GM10266 (cell line): ENCODE measurements at regions not wholly inside any gene's neighbourhood (a gene's known extent, or its start where the extent isn't known, plus 50 kb on each side); places are given as distances from the start of the nearest gene placed in this dataset.

Experiments used
- DNase-seq: peaks from one replicate; pipeline ENCODE4 v3.0.0; 2012; ENCODE audit errors: extremely low spot score
- TF ChIP-seq, protein P1 (sequence below): IDR thresholded peaks from 2 replicates; pipeline ENCODE4 v1.5.1; 2012; ENCODE audit warnings: mild to moderate bottlenecking, low read depth; ENCODE audit not compliant: control insufficient read depth, insufficient read depth; ENCODE audit errors: missing control alignments

DNA sequence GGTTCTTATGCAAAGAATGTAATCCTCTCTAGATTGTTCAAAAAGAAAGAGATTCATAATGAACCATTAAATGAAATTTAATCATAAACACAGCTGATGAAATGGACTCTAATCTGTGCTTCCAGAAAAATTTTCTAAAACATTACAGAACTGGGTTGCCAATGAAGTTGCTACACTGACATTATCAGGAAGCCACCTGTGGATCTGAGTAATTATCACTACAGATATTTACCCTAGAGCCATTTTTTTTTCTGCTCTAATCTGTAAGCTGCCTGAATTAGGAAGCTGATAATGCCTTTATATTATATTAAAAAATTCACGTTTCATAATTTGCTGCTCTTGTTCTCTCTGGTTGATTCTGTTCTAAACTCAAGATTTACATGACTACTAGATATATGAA, 380.1 kb downstream of the GRIA2 start:
- DNase-seq, result no peak
- TF ChIP-seq, protein P1, sequence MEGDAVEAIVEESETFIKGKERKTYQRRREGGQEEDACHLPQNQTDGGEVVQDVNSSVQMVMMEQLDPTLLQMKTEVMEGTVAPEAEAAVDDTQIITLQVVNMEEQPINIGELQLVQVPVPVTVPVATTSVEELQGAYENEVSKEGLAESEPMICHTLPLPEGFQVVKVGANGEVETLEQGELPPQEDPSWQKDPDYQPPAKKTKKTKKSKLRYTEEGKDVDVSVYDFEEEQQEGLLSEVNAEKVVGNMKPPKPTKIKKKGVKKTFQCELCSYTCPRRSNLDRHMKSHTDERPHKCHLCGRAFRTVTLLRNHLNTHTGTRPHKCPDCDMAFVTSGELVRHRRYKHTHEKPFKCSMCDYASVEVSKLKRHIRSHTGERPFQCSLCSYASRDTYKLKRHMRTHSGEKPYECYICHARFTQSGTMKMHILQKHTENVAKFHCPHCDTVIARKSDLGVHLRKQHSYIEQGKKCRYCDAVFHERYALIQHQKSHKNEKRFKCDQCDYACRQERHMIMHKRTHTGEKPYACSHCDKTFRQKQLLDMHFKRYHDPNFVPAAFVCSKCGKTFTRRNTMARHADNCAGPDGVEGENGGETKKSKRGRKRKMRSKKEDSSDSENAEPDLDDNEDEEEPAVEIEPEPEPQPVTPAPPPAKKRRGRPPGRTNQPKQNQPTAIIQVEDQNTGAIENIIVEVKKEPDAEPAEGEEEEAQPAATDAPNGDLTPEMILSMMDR, result no peak

DNA sequence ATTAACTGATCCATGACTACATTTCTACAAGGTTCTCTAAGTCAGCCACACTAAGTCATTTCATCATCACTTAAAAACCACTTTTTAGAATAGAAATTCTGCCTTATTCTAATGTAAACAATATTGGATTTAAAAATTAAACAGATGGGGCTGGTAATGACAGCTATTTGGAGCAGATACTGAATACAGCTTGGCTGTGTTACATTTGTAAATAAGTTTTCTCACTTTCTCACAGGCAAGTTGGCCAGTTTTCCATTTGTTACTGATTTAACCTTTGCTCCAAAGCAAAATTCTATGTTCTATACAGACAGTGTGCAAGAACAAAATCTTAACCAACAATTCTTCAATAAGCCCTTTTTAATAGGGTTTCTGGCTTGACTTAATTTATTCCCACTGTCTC, 370.7 kb downstream of the GRIA2 start:
- TF ChIP-seq, protein P1, result no peak
- no peak for DNase-seq

DNA sequence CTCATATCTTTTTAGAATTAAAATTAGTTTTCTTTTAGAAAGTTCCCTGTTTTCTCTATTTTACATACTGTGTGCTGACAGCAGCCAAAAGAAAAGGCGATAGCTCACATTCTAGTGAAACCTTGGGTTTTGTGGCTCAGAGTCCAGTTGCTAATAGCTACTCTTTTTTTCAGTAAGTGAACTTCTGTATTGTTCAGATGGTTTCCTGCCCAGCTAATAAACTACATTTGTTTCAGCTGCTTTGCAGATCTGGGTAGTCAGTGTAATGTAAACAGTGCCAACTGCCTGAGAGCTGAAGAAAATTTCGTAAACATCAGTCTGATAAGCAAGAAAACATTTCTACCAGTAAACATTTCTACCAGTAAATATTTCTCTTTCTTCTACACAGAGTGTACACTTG, 370.2 kb downstream of the GRIA2 start:
- TF ChIP-seq, protein P1, result no peak
- no peak for DNase-seq

DNA sequence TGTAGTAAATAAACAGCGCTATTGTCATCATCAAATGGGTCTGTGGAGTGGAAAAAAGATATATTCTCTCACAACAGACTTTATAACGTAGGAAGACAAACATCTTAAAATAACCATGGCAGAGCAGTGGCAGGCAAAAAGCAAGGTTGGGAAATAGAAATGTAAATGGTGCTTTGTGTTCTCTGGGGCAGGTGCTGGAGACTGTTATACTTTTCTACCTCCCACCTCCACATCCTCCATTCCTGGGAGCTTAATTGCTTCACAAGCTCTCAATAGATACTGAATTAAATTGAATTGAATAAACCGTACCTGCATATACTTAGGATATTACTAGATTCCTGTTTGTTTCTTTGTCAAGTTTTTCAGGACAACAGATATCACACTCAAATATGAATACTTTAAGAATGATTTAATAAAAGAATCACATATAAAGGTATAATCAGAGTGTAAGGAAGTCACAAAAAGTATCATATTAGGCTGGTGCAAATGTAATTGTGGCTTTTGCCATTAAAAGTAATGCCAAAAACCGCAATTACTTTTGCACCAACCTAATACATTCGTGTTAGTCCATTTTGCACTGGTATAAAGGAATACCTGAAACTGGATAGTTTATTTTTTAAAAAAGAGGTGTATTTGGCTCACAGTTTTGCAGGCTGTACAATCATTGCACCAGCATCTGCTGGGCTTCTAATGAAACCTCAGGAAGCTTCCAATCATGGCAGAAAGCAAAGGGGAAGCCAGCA, 367.3 kb downstream of the GRIA2 start:
- DNase-seq, result no peak
- TF ChIP-seq, protein P1, result no peak

DNA sequence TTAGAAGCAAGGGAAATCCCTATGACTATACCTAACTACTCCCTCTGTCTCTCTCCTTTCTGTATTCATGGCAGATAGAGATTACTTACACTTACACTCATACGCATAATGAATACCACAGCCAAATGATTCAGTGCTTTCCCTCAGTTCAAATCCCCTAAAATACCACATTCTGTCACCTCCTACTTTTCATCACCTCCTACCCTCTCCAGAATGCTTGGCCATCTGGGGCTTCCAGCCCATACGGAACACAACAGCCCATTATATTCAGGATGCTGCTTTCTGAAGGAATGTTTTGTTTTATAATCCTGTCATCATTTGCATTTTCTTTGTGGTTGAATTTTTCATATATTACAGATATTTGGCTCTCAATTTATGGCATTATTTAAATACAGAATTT, 361.6 kb downstream of the GRIA2 start:
- TF ChIP-seq, protein P1, result no peak

DNA sequence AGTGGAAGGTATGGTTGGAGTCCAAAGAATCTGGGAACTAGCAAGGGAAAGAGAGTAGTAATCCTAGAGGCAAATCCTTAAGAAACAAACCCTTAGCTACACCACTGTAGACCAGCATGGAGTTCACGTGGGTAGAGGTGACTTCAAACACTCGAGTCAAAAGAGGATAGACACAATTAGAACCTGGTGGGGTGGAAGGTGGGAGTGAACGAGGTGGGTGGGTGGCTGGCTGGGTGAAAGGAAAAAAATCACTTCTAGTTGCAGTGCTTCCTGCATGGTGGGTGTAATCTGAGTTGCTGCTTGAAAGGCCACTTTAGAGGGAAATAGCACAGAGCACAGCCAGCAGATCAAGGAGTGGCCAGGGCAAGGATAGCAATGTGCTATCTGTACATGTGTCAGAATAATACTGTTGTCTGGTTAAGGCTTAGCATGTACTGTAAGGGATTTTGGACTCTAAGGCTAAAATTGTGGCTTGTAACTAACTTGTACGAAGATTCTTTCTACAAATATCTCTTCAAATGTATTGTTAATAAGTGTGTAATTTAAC, 356.2 kb downstream of the GRIA2 start:
- DNase-seq, result no peak
- TF ChIP-seq, protein P1, result no peak

More for the DNA sequence above, 361.6 kb downstream of the GRIA2 start:
- DNase-seq, result no peak

DNA sequence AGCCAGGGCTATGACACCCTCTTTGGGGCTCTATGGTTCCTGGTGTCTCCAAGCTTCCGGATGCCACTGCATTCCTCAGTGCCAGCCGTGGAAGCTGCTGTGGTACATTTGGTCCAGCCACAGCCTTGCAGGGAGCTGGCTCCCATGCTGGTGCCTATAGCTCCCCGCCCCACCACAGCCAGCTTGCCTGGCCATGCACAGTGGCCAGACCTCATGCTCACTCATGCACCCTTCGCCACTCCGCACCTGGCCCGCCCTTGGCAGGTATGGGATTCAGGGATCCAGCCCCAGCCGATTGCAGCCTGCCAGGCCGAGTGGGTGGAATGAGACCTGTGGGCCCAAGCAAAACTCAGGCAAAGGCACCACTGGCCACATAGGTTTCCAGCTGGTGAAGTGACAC, 354.8 kb downstream of the GRIA2 start:
- TF ChIP-seq, protein P1, result no peak
- DNase-seq, result no peak
